ENCODE measurements at regions not wholly inside any gene's neighbourhood (a gene's known extent, or its start where the extent isn't known, plus 50 kb on each side); places are given as distances from the start of the nearest gene placed in this dataset.

- no peak for TF ChIP-seq CTCF (IDR thresholded peaks at IDR 0.05)
- Histone ChIP-seq H3K4me1 (peaks cover 0 to 14% of the 10 kb centered on the region in 2 donors), H3K27ac (peak overlapping the region in 1 of 2 donors; percentile 70), H3K9me3 (no peaks in the 10 kb centered on the region), H3K27me3 (no peaks in the 10 kb centered on the region), H3K36me3 (no peaks in the 10 kb centered on the region), H3K4me3 (no peak overlapping the region)
- peak in 2 of 4 donors; percentile 93 to 95 for DNase-seq
- intact Hi-C loops (cut with DNase I), result no loop called here
- peak; percentile 45 for ATAC-seq
Observed at GRCh38 chr7:41491883-41492471, 210.9 kb downstream of the INHBA start.

- intact Hi-C loops (cut with DNase I), result no loop called here
Observed at GRCh38 chr7:41491308-41491707, 211.6 kb downstream of the INHBA start.

GRCh38 chr7:41489885-41490284 is 213.0 kb downstream of the INHBA start:
- ATAC-seq (no peak), DNase-seq (no peak)
- intact Hi-C loops (cut with DNase I), result no loop called here
- Histone ChIP-seq H3K27me3 (no peaks in the 10 kb centered on the region), H3K27ac (peak overlapping the region in 1 of 2 donors; percentile 70), H3K9me3 (no peaks in the 10 kb centered on the region), H3K36me3 (no peaks in the 10 kb centered on the region), H3K4me3 (no peak overlapping the region), H3K4me1 (peaks cover 0 to 14% of the 10 kb centered on the region in 2 donors)
- TF ChIP-seq CTCF (IDR thresholded peaks at IDR 0.05), result no peak

More at GRCh38 chr7:41491308-41491707, 211.6 kb downstream of the INHBA start:
- TF ChIP-seq CTCF (IDR thresholded peaks at IDR 0.05), result no peak
- ATAC-seq, result peak; percentile 47
- H3K9me3 ChIP-seq, result no peaks in the 10 kb centered on the region
- peak overlapping the region in 1 of 2 donors; percentile 70 for H3K27ac ChIP-seq
- no peaks in the 10 kb centered on the region for H3K36me3 ChIP-seq
- H3K4me1 ChIP-seq, result peaks cover 0 to 14% of the 10 kb centered on the region in 2 donors
- no peaks in the 10 kb centered on the region for H3K27me3 ChIP-seq
- peak in 2 of 4 donors; percentile 64 for DNase-seq
- H3K4me3 ChIP-seq, result no peak overlapping the region

GRCh38 chr7:41487229-41487940 is 215.5 kb downstream of the INHBA start:
- DNase-seq (no peak), ATAC-seq (no peak)
- H3K27ac ChIP-seq, result peak overlapping the region in 1 of 2 donors; percentile 73

More at GRCh38 chr7:41487229-41487940, 215.5 kb downstream of the INHBA start:
- intact Hi-C loops (cut with DNase I), result no loop called here
- Histone ChIP-seq H3K9me3 (no peaks in the 10 kb centered on the region), H3K36me3 (no peaks in the 10 kb centered on the region), H3K27me3 (no peaks in the 10 kb centered on the region), H3K4me3 (no peak overlapping the region), H3K4me1 (peaks cover 0 to 14% of the 10 kb centered on the region in 2 donors)
- no peak for TF ChIP-seq CTCF (IDR thresholded peaks at IDR 0.05)

Measured in left lung (tissue), 4 donors.